ENCODE measurements at regions not wholly inside any gene's neighbourhood (a gene's known extent, or its start where the extent isn't known, plus 50 kb on each side); places are given as distances from the start of the nearest gene placed in this dataset.

- TF ChIP-seq HMGXB4 (CRISPR knock-in tag; IDR thresholded peaks at IDR 0.05; ENCODE audit: borderline replicate concordance) (no peak), NFE2L2 (conservative IDR thresholded peaks at IDR 0.05; ENCODE audit: low read length) (no peak), MYC (IDR thresholded peaks at IDR 0.05; ENCODE audit: borderline replicate concordance, low read length) (no peak), TFCP2L1 (CRISPR knock-in tag; IDR thresholded peaks at IDR 0.05) (no peak)
These were observed 67.3 kb downstream of the DMRT2 start (continued) for GRCh38 chr9:1117439-1117838.

DNA sequence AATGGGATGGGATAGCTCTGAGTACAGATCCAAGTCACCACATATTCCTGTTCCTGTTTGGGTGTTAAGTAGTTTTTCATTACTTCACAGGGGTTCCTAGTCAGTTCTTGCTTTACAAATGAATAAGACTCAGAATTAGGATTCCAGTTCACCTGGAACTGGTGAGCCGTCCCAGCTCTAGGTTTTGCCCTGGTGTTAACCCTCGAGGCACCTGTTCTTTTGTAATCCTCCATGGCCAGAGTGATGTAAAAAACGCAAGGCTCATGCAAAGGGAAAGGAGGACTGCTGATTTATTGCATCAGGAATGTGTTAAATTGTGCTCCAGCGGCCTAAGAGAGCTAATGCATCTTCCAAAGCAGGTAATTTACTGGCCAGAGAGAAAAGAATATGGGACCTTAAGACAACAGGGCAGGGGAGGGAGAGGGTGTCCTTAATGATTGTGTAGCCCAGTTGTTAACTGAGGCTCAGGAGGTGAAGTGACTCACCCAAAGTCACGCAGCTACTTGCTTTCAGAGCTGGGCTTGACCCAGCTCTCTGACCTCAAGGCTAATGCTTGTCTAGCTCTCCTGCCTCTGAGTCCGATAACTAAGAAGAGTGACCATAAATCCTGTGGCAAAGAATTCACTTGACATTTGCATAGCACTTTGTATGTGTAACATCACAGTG lies 70.5 kb downstream of the DMRT2 start:
- Histone ChIP-seq H3K9me3 (no peaks in the 10 kb centered on the region), H3K4me2 (no peak overlapping the region), H3K27ac (no peak overlapping the region), H3K4me3 (no peak overlapping the region), H3K4me1 (no peaks in the 10 kb centered on the region)
- ChIA-PET POLR2A (no interaction called here), CTCF (no interaction called here)
- no peak for DNase-seq (ENCODE audit: low read depth in 1 of 2, low spot score in 1 of 2)
- no peak for TF ChIP-seq CBX8 (IDR thresholded peaks at IDR 0.05)
- no peak for TF ChIP-seq HOXB5 (CRISPR knock-in tag; IDR thresholded peaks at IDR 0.05)
- TF ChIP-seq E2F6 (IDR thresholded peaks at IDR 0.05; ENCODE audit: borderline replicate concordance, low read depth) = no peak
- no peak for TF ChIP-seq KDM1A (IDR thresholded peaks at IDR 0.05; ENCODE audit: low read depth)
- no peak for TF ChIP-seq BCL3 (IDR thresholded peaks at IDR 0.05)
- no peak for TF ChIP-seq CHD2 (IDR thresholded peaks at IDR 0.05; ENCODE audit: low read length, partially characterized antibody)
- no peak for TF ChIP-seq RAD21 (conservative IDR thresholded peaks at IDR 0.05 in 1 of 2, IDR thresholded peaks at IDR 0.05 in 1 of 2)
- no peak for TF ChIP-seq SREBF2 (IDR thresholded peaks at IDR 0.05)
- TF ChIP-seq FOSL2 (IDR thresholded peaks at IDR 0.05) = no peak
- TF ChIP-seq FOSL2 (CRISPR knock-in tag; IDR thresholded peaks at IDR 0.05) = no peak
- TF ChIP-seq MAFK (IDR thresholded peaks at IDR 0.05; ENCODE audit: partially characterized antibody) = no peak
- FAIRE-seq = no peak
- 7% methylated on average over 6 of the region's 6 CpGs for WGBS (ENCODE audit: missing lambda C conversion rate)
- ATAC-seq = no peak

DNA sequence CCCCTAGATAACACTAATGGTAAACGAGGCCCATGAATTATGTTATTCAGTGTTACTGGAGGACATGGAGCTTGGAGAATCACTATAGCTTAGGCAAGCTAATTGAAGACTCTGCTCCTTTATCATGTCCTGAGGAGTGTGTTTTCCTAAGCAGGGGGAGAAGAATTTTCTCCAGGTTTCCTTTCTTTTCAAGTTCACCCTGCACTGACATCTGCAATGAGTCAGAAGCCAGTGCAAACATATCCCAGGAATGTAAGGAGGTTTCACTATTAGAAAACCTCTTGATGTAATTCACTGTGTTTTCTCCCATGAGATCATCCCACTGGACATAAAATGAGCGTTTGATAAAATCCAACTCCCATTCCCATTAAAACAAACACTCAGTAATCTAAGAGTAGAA lies 75.6 kb downstream of the DMRT2 start:
- H3K4me1 ChIP-seq = no peaks in the 10 kb centered on the region
- FAIRE-seq (no peak), ATAC-seq (peak; percentile 59 to 66; a peak in 5 of 6 replicates), DNase-seq (ENCODE audit: low read depth in 1 of 2, low spot score in 1 of 2) (peak in 1 of 2 experiments; percentile 31)
- H3K27ac ChIP-seq = no peak overlapping the region
- no peak for TF ChIP-seq NPAS2 (CRISPR knock-in tag; IDR thresholded peaks at IDR 0.05; ENCODE audit: borderline replicate concordance)
- TF ChIP-seq RNF2 (IDR thresholded peaks at IDR 0.05; ENCODE audit: borderline replicate concordance, low read depth) = no peak
- TF ChIP-seq FOXS1 (CRISPR knock-in tag; IDR thresholded peaks at IDR 0.05) = no peak
- TF ChIP-seq JUNB (IDR thresholded peaks at IDR 0.05) = no peak
- TF ChIP-seq EHMT2 (IDR thresholded peaks at IDR 0.05; ENCODE audit: low read depth) = no peak
- no peak for TF ChIP-seq POLR2A (IDR thresholded peaks at IDR 0.05; ENCODE audit: low read length)
- TF ChIP-seq SREBF2 (IDR thresholded peaks at IDR 0.05) = no peak
- TF ChIP-seq NFE2L2 (conservative IDR thresholded peaks at IDR 0.05; ENCODE audit: low read length) = no peak
- TF ChIP-seq MAZ (IDR thresholded peaks at IDR 0.05; ENCODE audit: borderline replicate concordance, low read depth, low read length) = no peak
- 2% methylated on average over 2 of the region's 2 CpGs for WGBS (ENCODE audit: missing lambda C conversion rate)
- no peaks in the 10 kb centered on the region for H3K9me3 ChIP-seq
- H3K4me3 ChIP-seq = no peak overlapping the region
- ChIA-PET POLR2A (no interaction called here), CTCF (no interaction called here)
- no peak overlapping the region for H3K4me2 ChIP-seq

Data from A549 (cell line).